ENCODE measurements at regions not wholly inside any gene's neighbourhood (a gene's known extent, or its start where the extent isn't known, plus 50 kb on each side); places are given as distances from the start of the nearest gene placed in this dataset.

GRCh38 chr10:35888400-35888799, 246.3 kb upstream of the FZD8 start:
- Histone ChIP-seq H3K4me1 (ENCODE audit: control insufficient read depth in 2 of 2, insufficient read depth in 2 of 2, low read length in 2 of 2) (no peaks in the 10 kb centered on the region), H3K9me3 (ENCODE audit: control extremely low read depth in 1 of 3, control insufficient read depth in 2 of 3, insufficient read depth in 1 of 3, low read length in 2 of 3) (no peaks in the 10 kb centered on the region), H3K27ac (ENCODE audit: low read length in 2 of 2) (no peak overlapping the region), H3K27me3 (replicated peaks in 1 of 4; ENCODE audit: control extremely low read depth in 1 of 4, control insufficient read depth in 3 of 4, insufficient read depth in 4 of 4, low read length in 3 of 4) (no peaks in the 10 kb centered on the region), H3K9ac (ENCODE audit: low read length) (no peak overlapping the region), H3K4me2 (replicated peaks; ENCODE audit: low read depth, low read length, poor library complexity, severe bottlenecking) (no peak overlapping the region), H3K79me2 (ENCODE audit: control insufficient read depth, insufficient read depth, low read length) (no peaks in the 10 kb centered on the region), H2AFZ (ENCODE audit: insufficient read depth, low read depth, low read length, poor library complexity, severe bottlenecking) (no peak overlapping the region), H3K36me3 (replicated peaks in 1 of 2; ENCODE audit: control extremely low read depth in 1 of 2, control insufficient read depth in 1 of 2, extremely low read depth in 1 of 2, insufficient read depth in 2 of 2, low read length in 1 of 2) (no peaks in the 10 kb centered on the region), H4K20me1 (ENCODE audit: control insufficient read depth, insufficient read depth, low read length, poor library complexity, severe bottlenecking) (no peaks in the 10 kb centered on the region), H3K4me3 (ENCODE audit: control extremely low read depth in 1 of 5, extremely low read depth in 1 of 5, insufficient read depth in 1 of 5, low read depth in 2 of 5, low read length in 4 of 5) (no peak overlapping the region)
- no peak for DNase-seq
- Mint-ChIP-seq H3K4me3 (no peak overlapping the region), H3K4me1 (no peaks in the 10 kb centered on the region), H3K27me3 (peaks cover 11% of the 10 kb centered on the region), H3K9me3 (ENCODE audit: insufficient read depth) (no peaks in the 10 kb centered on the region), H3K27ac (no peak overlapping the region)
- ChIA-PET POLR2A (no interaction called here), CTCF (no interaction called here)
- TF ChIP-seq CTCF (IDR thresholded peaks at IDR 0.05) (no peak), EZH2 (IDR thresholded peaks at IDR 0.05; ENCODE audit: borderline replicate concordance, insufficient read depth, low read depth, low read length, poor library complexity, severe bottlenecking) (no peak)
- 93% methylated on average over 2 of the region's 5 CpGs for whole genome bisulfite sequencing (ENCODE audit: insufficient coverage)
- no peak for ATAC-seq (ENCODE audit: low read depth)
- intact Hi-C loops (cut with micrococcal nuclease) = no loop called here

- no peaks in the 10 kb centered on the region for H3K27me3 ChIP-seq (replicated peaks in 1 of 4; ENCODE audit: control extremely low read depth in 1 of 4, control insufficient read depth in 3 of 4, insufficient read depth in 4 of 4, low read length in 3 of 4)
- H4K20me1 ChIP-seq (ENCODE audit: control insufficient read depth, insufficient read depth, low read length, poor library complexity, severe bottlenecking) = no peaks in the 10 kb centered on the region
- no peak overlapping the region for H3K27ac ChIP-seq (ENCODE audit: low read length in 2 of 2)
- no peak for ATAC-seq (ENCODE audit: low read depth)
- H3K4me2 ChIP-seq (replicated peaks; ENCODE audit: low read depth, low read length, poor library complexity, severe bottlenecking) = no peak overlapping the region
- CTCF ChIA-PET = no interaction called here
- H3K9me3 ChIP-seq (ENCODE audit: control extremely low read depth in 1 of 3, control insufficient read depth in 2 of 3, insufficient read depth in 1 of 3, low read length in 2 of 3) = no peaks in the 10 kb centered on the region
- 73% methylated on average over 5 of the region's 6 CpGs for WGBS (ENCODE audit: insufficient coverage)
- DNase-seq = no peak
- H3K4me3 ChIP-seq (ENCODE audit: control extremely low read depth in 1 of 5, extremely low read depth in 1 of 5, insufficient read depth in 1 of 5, low read depth in 2 of 5, low read length in 4 of 5) = no peak overlapping the region
- H3K4me1 ChIP-seq (ENCODE audit: control insufficient read depth in 2 of 2, insufficient read depth in 2 of 2, low read length in 2 of 2) = no peaks in the 10 kb centered on the region
- intact Hi-C loops (cut with micrococcal nuclease) = no loop called here
- H2AFZ ChIP-seq (ENCODE audit: insufficient read depth, low read depth, low read length, poor library complexity, severe bottlenecking) = no peak overlapping the region
- Mint-ChIP-seq H3K27me3 (peaks cover 11% of the 10 kb centered on the region), H3K4me3 (no peak overlapping the region), H3K27ac (no peak overlapping the region), H3K4me1 (no peaks in the 10 kb centered on the region), H3K9me3 (ENCODE audit: insufficient read depth) (no peaks in the 10 kb centered on the region)
- no peak overlapping the region for H3K9ac ChIP-seq (ENCODE audit: low read length)
- H3K36me3 ChIP-seq (replicated peaks in 1 of 2; ENCODE audit: control extremely low read depth in 1 of 2, control insufficient read depth in 1 of 2, extremely low read depth in 1 of 2, insufficient read depth in 2 of 2, low read length in 1 of 2) = no peaks in the 10 kb centered on the region
- POLR2A ChIA-PET = no interaction called here
- no peaks in the 10 kb centered on the region for H3K79me2 ChIP-seq (ENCODE audit: control insufficient read depth, insufficient read depth, low read length)
- TF ChIP-seq CTCF (IDR thresholded peaks at IDR 0.05) (no peak), EZH2 (IDR thresholded peaks at IDR 0.05; ENCODE audit: borderline replicate concordance, insufficient read depth, low read depth, low read length, poor library complexity, severe bottlenecking) (no peak)
Measured at GRCh38 chr10:35887685-35888084, 245.6 kb upstream of the FZD8 start.

All from B cell (primary cell).